Erythroblast (primary cell): ENCODE measurements at regions not wholly inside any gene's neighbourhood (a gene's known extent, or its start where the extent isn't known, plus 50 kb on each side); places are given as distances from the start of the nearest gene placed in this dataset.

Experiments used
- GATA1 ChIP-seq: IDR thresholded peaks from 2 replicates; pipeline ENCODE4 v1.6.1; 2011; ENCODE audit warnings: low read depth, mild to moderate bottlenecking, control low read depth, low read length, moderate library complexity
- POLR2A ChIP-seq: IDR thresholded peaks from 2 replicates; pipeline ENCODE4 v1.6.1; 2011; ENCODE audit warnings: mild to moderate bottlenecking, low read length

DNA sequence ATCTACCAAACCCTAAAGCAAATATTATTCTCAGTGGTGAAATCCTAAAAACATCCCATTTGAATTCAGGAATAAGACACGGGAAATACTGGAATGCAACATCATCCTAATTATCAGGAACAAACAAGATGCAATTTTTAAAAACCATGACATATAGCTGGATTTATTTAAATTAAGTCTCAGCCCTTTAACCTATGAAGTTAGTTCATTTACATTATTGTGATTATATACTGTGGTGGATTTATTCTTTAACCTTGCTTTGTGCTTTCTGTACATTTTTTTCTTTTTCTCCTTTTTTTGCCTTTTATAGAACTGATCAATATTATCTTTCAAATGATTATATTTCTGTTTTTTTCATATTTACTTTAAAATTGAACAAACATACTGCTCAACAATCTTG lies 59.8 kb upstream of the ARMC2 start:
- no peak for TF ChIP-seq POLR2A
- TF ChIP-seq GATA1 = no peak
